ENCODE measurements at regions not wholly inside any gene's neighbourhood (a gene's known extent, or its start where the extent isn't known, plus 50 kb on each side); places are given as distances from the start of the nearest gene placed in this dataset.
A peak's percentile ranks its signal among the peaks of the same experiment; 100 is the strongest.

DNA sequence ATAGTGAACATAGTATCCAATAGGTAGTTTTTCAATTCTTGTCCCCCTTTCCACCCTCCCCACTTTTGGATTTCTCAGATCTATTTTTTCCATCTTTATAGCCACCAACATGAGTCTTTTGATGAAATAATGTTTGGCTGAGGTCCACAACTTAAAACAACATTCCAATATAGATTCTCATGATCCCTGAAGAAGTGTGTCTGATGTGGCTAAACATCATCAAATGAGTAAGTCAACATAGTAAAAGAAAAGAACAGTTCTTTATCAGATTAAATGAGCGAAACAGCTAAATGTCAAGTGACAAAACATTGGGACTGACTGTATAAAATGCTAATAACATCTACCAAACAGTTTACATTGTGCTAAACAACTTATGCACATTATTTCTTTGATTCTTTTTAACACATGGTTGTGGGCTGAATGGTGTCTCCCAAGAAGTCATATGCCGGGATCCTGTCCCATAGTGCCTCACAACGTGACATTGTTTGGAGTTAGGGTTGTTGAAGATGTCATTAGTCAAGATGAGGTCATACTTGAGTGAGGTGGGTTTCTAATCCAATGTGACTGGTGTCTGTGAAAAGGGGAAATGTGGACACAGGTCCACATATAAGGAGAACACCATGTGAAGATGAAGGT, 453.6 kb downstream of the LTN1 start:
- no peak for DNase-seq

GRCh38 chr21:28537371-28538079, 455.2 kb downstream of the LTN1 start:
- DNase-seq, result no peak

DNA sequence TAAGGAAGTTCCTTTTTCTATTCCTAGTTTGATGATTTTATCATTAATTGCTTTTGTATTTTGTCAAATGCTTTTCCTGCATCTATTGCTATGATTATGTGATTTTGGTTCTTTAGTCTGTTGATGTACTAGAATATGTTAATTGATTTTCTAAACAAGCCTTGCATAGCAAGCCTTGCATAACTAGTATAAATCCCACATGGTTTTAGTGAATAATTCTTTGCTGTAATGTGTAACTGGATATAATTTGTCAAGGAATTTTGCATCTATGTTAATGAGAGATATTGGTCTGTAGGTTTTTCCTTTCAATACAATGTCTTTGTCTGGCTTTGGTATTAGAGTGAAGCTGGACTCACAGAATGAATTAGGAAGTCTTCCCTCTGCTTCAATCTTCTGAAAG, 460.2 kb downstream of the LTN1 start:
- DNase-seq, result no peak

- DNase-seq, result no peak
Observed at GRCh38 chr21:28523367-28523766, 469.3 kb downstream of the LTN1 start.

- no peak for DNase-seq
Observed at GRCh38 chr21:28522014-28522799, 470.5 kb downstream of the LTN1 start.

DNA sequence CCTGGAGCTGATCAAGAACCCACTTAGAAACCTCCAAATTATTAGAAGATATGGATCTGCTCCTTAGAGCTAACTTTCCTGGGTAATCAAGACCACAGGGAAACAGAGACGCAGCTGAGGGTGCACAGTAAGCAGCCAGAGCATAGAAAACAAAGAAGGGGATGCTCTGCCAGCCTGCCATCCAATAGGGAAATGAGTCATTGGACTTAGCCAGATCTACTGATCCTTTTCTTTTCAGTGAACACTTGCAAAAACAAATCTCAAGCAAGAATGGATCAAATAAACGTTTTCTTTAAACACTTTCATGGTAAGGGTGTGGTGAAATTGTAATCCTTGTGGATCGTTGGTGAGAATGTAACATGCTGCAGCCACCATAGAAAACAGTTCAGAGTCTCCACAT, 474.0 kb downstream of the LTN1 start:
- no peak for DNase-seq

DNA sequence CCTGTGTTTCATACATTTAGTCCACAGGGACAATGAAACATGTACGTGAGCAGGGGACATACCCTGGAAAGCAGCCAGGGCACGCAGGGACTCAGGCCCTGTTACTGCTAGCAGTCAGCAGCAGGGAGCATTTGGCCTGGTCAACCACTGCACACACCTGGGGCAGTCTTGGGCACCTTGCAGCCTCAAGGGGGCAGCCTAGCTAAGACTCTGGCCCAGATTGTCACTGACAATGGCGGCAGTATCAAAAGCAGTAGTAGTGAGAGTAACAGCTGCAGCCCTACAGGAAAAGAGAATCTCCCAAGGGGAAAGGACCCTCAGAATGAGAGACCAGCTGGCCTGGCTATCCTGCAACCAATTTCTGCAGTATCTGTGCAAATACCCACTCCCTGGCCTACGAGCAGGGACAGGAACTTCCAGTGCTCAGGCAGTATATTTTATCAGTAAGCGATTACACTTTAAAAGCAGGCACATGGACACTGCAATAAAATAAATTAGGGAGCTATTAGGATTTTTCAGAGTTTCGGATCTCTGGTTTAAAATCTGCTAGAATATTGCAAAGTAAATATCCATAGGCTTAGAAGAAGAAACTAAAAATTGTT, 475.6 kb downstream of the LTN1 start:
- peak in 38 of 56 donors; percentile 1 to 63 (median 10) for DNase-seq

- DNase-seq, result no peak
Observed at GRCh38 chr21:28516021-28516420, 476.7 kb downstream of the LTN1 start.

GRCh38 chr21:28513428-28513827, 479.2 kb downstream of the LTN1 start:
- DNase-seq, result no peak

GRCh38 chr21:28509031-28509430, 483.6 kb downstream of the LTN1 start:
- no peak for DNase-seq

DNA sequence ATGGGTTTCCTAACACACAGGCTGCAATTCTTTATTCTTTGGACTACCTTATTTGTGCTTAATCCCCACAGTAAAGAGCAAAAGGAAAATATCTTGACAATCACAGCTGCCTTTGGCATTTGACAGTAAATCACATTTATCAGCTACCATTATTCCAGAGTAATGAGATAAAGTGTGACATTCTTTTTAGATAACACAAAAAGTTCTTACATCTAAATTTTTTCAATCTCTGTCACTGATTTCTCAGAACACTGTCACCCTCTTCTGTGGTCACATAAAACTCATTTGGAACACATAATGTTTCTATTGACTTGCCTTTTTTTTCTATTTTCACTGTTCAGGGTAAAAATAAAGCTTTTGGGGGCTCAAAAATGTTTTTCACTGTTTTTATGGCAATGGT, 484.6 kb downstream of the LTN1 start:
- DNase-seq, result no peak

GRCh38 chr21:28496517-28496916, 496.2 kb downstream of the LTN1 start:
- no peak for DNase-seq

DNA sequence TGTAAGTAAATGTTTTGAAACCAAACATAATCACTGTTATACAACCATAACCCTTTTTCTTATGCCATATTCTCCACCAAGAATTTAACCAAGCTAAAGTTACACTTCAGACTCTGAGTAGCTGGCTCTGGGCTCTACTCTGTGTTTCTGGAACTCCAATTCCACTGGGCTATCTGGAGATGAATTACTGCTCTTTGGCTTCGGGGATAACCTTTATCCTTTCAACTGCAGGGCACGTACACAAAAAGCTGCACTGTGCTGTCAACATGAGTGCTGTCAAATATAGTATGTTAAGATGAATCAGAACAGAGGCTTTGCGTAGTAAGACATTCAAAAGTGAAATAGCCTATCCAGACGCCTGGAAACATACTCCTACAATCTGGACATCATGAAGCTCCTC, 500.6 kb downstream of the LTN1 start:
- no peak for DNase-seq

- DNase-seq, result no peak
Observed at GRCh38 chr21:28489821-28490350, 502.8 kb downstream of the LTN1 start.

GRCh38 chr21:28489162-28489561, 503.5 kb downstream of the LTN1 start:
- DNase-seq, result peak in 30 of 56 donors; percentile 1 to 66 (median 17)

GRCh38 chr21:28487455-28488070, 505.1 kb downstream of the LTN1 start:
- no peak for DNase-seq

- no peak for DNase-seq
Observed at GRCh38 chr21:28485301-28486022, 507.2 kb downstream of the LTN1 start.

DNA sequence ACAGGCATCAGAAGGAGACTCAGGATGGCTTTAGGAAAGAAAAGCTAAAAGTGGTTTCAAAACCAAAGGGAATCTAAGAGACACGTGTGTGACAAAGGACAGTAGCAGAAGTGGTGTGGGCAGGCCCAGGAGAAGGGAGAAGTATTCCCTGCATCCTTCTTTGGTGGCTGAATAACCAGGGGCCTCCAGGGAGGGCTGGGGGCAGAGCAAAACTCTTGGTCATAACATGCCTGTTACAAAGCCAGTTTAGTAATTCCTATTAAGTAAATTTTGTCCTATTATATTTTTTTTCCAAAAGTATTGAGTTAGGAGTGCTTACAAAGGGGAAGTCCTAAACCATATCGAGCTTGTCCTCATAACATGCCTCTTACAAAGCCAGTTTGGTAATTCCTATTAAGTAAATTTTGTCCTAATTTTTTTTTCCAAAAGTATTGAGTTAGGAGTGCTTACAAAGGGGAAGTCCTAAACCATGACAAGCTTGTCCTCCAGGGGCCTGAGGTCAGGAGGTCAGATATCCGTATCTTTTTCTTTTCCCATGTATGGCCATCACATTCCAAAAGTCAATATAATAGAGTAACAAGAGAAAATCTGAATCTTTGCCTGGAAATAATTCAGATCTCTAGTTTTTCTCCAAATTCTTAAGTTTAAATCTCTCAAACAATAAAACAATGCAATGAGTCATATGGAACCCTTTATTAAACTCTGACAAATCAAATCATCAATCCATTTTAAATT, 509.2 kb downstream of the LTN1 start:
- DNase-seq, result no peak

DNA sequence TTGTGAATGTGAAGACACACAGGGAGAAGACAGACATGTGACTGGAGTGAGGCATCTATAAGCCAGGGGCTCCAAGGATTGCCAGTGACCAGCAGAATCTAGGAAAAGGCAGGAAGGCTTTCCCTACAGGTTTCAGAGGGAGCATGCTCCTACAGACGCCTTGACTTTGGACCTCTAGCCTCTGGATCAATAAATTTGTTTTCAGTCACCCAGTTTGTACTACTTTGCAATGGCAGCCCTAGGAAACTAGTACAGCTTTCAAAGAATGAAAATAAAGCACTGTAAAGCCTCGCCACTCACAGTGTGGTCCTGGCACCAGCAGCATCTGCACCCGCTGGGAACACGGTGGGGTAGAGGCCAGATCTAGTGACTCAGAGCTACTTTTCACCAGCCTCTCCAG, 510.0 kb downstream of the LTN1 start:
- DNase-seq, result no peak

DNA sequence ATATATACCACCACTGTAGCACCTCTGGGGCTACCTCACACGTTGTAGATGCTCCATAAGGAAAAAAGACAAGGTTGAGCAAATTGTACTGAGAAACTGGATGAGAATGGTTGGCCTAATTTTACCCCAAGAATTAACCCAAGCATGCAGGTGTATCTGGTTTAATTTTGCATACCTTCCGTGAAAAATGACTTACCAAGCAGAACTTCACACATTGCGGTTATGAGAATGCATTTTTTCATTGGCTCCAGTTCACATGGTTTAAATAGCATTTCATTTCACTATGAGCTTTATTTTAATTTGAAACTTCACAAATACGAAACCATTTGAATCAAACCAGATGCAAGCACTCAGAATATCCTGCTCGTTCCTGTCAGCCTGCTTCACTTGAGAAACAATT, 512.2 kb downstream of the LTN1 start:
- no peak for DNase-seq
